Tibial artery (tissue), 4 donors: ENCODE measurements at regions not wholly inside any gene's neighbourhood (a gene's known extent, or its start where the extent isn't known, plus 50 kb on each side); places are given as distances from the start of the nearest gene placed in this dataset.

Experiments
- DNase-seq, 2 donors: peaks; one replicate each; pipeline ENCODE4 v3.0.0-alpha.2; 2019
- H3K27ac ChIP-seq, 2 donors: fragments of 200-600 bp; sonication (generic) in 1 of 2; 1 replicate in 1 of 2; 2 replicates in 1 of 2; pipeline ENCODE4 v1.5.1; 2018 to 2019; ENCODE audit warnings: mild to moderate bottlenecking in 1 of 2
- H3K27me3 ChIP-seq, 2 donors: fragments of 200-600 bp; sonication (generic) in 1 of 2; one replicate each; pipeline versions ENCODE4 v1.5.1 to v1.6.0; 2016 to 2019
- H3K36me3 ChIP-seq, 3 donors: fragments of 200-600 bp; sonication (generic) in 2 of 3; one replicate each; pipeline ENCODE4 v1.5.1; 2016 to 2019; ENCODE audit warnings: mild to moderate bottlenecking in 2 of 3
- H3K4me1 ChIP-seq, 4 donors: fragments of 200-600 bp; sonication (generic) in 2 of 4; 1 replicate in 3 of 4; 2 replicates in 1 of 4; pipeline ENCODE4 v1.5.1; 2016 to 2019
- H3K4me3 ChIP-seq, 2 donors: fragments of 200-600 bp; sonication (generic) in 1 of 2; 1 replicate in 1 of 2; 2 replicates in 1 of 2; pipeline ENCODE4 v1.5.1; 2018 to 2019; ENCODE audit warnings: mild to moderate bottlenecking in 2 of 2
- H3K9me3 ChIP-seq, 3 donors: fragments of 200-600 bp; sonication (generic) in 1 of 3; one replicate each; pipeline ENCODE4 v1.5.1; 2016 to 2019
- intact Hi-C: fragments of 100-400 bp; cut with DNase I; formaldehyde crosslinking; loops from one replicate; pipeline ENCODE4 v1.15.0; 2023; ENCODE audit warnings: low total_unique reads
- TF ChIP-seq, protein P1 (sequence below), 2 experiments: fragments of 200-600 bp in 1 of 2; fragments of 450-650 bp in 1 of 2; IDR thresholded peaks; one replicate each; pipeline ENCODE4 v1.5.1; 2017 to 2019; ENCODE audit warnings: antibody characterized with exemption in 2 of 2, mild to moderate bottlenecking in 1 of 2, moderate library complexity in 1 of 2

DNA sequence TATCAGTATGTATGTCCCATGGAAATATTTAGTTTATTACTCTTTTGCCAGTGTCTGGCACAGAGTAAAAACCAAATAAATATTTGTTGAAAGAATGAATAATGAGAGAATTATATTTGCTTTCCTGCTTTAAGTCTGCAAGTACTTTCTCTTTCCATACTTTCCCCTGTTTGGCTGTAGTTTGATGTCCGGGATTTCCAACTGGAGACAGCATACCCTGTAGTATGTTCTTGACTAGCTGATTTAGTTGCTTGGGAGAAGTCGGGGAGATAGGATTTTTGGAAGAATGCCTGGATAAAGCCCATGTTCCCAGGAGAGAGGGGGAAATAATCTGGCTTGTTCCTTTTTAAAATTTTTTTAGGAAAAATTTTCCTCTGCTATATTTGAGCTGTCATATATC is 516.1 kb downstream of the CCSER2 start:
- Histone ChIP-seq H3K9me3 (no peaks in the 10 kb centered on the region), H3K36me3 (no peaks in the 10 kb centered on the region), H3K4me3 (no peak overlapping the region), H3K27me3 (no peaks in the 10 kb centered on the region), H3K27ac (no peak overlapping the region), H3K4me1 (no peaks in the 10 kb centered on the region)
- TF ChIP-seq, protein P1, sequence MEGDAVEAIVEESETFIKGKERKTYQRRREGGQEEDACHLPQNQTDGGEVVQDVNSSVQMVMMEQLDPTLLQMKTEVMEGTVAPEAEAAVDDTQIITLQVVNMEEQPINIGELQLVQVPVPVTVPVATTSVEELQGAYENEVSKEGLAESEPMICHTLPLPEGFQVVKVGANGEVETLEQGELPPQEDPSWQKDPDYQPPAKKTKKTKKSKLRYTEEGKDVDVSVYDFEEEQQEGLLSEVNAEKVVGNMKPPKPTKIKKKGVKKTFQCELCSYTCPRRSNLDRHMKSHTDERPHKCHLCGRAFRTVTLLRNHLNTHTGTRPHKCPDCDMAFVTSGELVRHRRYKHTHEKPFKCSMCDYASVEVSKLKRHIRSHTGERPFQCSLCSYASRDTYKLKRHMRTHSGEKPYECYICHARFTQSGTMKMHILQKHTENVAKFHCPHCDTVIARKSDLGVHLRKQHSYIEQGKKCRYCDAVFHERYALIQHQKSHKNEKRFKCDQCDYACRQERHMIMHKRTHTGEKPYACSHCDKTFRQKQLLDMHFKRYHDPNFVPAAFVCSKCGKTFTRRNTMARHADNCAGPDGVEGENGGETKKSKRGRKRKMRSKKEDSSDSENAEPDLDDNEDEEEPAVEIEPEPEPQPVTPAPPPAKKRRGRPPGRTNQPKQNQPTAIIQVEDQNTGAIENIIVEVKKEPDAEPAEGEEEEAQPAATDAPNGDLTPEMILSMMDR (IDR thresholded peaks at IDR 0.05), result no peak
- intact Hi-C loops, result no loop called here
- DNase-seq, result no peak

DNA sequence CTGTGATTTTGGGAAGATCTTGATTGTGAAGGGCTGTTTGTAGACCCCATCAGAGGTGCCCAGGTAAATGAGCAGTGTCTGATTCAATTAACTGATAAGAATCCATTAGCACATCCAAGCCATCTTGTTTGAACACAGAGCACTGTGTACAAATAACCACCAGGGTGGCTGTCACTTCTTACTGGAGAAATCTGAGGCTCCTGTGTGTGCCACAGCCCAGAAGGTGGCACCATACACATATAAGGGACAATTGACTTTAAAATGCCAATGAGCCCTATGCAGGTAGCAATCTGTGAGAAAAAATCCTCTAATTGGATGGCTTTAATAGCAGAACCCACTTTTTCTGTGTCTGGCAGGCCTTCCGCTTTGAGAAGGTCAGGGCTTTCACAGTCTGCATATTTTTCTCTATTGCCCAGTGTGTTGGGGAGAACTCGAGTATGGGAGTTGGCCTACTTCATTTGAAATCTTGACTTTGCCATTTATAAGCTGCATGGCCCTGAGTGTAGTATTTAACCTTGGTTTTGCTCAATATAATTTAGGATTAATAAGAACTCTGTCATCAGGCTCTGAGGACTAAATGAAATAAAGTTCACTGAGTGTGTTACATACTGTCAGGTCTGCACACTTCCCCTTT is 517.4 kb downstream of the CCSER2 start:
- Histone ChIP-seq H3K27ac (no peak overlapping the region), H3K4me3 (no peak overlapping the region), H3K4me1 (no peaks in the 10 kb centered on the region), H3K27me3 (no peaks in the 10 kb centered on the region), H3K36me3 (no peaks in the 10 kb centered on the region), H3K9me3 (no peaks in the 10 kb centered on the region)
- TF ChIP-seq, protein P1 (IDR thresholded peaks at IDR 0.05), result no peak
- no peak for DNase-seq
- intact Hi-C loops, result no loop called here

DNA sequence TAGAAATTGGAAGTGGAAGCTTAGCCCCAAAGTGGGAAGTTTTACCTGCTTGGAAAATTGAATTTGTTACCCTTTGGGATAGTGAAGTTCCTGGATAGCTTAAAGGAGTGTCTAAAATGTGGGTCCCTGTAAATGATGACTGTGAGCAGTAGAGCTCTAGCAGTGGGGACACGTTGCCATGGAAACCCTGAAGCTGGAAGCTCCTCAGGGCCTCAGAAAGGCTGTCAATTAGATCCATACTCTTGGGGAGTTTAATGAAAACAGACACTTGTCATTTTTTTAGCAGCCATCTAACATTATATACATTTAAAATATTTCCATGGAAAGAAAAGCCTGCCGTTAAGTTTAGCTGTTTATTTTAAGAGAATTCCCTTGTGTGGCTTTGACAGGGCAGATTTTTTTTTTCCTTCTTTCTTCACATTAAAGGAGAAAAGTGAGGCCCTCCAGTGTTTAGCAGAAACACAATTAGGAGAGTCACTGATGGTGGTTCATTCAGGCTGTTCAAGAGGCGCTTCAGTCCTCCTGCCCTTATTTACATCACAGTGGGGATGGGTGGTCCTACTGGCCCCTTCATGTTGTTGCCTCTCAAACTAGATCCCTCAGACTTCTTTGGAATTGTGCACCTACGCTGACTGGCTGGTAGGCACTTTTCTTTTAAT is 518.4 kb downstream of the CCSER2 start:
- Histone ChIP-seq H3K9me3 (no peaks in the 10 kb centered on the region), H3K27ac (no peak overlapping the region), H3K4me3 (no peak overlapping the region), H3K27me3 (no peaks in the 10 kb centered on the region), H3K36me3 (no peaks in the 10 kb centered on the region), H3K4me1 (no peaks in the 10 kb centered on the region)
- no peak for DNase-seq
- intact Hi-C loops, result no loop called here
- TF ChIP-seq, protein P1 (IDR thresholded peaks at IDR 0.05), result no peak

DNA sequence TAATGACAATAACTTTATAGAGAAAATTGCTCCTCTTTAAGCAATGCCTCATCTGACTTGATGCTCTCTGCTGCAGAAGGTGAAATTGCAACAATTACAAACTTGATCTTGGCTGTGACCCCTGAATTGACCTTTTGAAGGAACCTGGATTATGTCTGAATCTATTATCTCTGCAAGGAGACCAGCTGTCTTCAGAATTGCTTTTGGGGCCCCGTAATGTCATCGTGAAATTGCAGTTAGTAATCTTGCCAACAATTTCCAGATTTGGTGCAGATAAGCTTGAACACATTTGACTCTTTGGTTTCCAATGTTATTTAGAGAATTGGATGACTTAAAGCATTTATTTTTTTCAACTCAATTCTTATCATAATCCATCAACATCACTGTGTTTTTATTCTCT is 520.6 kb downstream of the CCSER2 start:
- intact Hi-C loops, result no loop called here
- no peaks in the 10 kb centered on the region for H3K36me3 ChIP-seq
- H3K27me3 ChIP-seq, result no peaks in the 10 kb centered on the region
- no peaks in the 10 kb centered on the region for H3K9me3 ChIP-seq
- no peaks in the 10 kb centered on the region for H3K4me1 ChIP-seq
- DNase-seq, result no peak
- H3K4me3 ChIP-seq, result no peak overlapping the region
- TF ChIP-seq, protein P1 (IDR thresholded peaks at IDR 0.05), result no peak
- no peak overlapping the region for H3K27ac ChIP-seq

DNA sequence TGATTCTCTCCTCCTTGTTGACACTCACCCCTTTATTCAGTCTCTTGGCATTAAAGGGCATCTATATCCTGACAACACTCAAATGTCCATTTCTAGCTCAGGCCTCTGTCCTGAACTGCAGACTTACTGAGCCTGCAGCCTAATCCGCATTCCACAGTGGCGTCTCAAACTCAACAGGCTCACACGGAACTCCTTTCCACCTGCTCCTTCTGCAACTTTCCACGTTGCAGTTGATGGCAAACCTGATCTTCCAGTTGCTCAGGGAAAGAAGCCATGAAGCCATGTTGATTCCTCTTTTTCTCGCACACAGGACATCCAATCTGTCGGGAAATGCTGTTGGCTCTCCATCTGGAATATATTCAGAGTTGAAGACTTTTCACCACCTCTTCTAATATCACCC is 522.4 kb downstream of the CCSER2 start:
- Histone ChIP-seq H3K36me3 (no peaks in the 10 kb centered on the region), H3K4me1 (no peaks in the 10 kb centered on the region), H3K4me3 (no peak overlapping the region), H3K27ac (no peak overlapping the region), H3K9me3 (no peaks in the 10 kb centered on the region), H3K27me3 (no peaks in the 10 kb centered on the region)
- intact Hi-C loops, result no loop called here
- no peak for DNase-seq
- TF ChIP-seq, protein P1 (IDR thresholded peaks at IDR 0.05), result no peak
